SK-N-SH (cell line): ENCODE measurements at regions not wholly inside any gene's neighbourhood (a gene's known extent, or its start where the extent isn't known, plus 50 kb on each side); places are given as distances from the start of the nearest gene placed in this dataset.

Experiments
- CTCF ChIP-seq: fragments of 200-600 bp; sonication (generic); IDR thresholded peaks from 2 replicates; pipeline ENCODE4 v1.6.1; 2017; ENCODE audit warnings: antibody characterized with exemption, mild to moderate bottlenecking, moderate library complexity
- FOXJ3 ChIP-seq: sonication (generic); formaldehyde crosslinking; IDR thresholded peaks from 2 replicates; pipeline ENCODE4 v1.5.1; 2020; ENCODE audit warnings: mild to moderate bottlenecking, missing genetic modification reagents
- JUND ChIP-seq: IDR thresholded peaks from 2 replicates; pipeline ENCODE4 v1.4.0; 2012
- NFIC ChIP-seq: IDR thresholded peaks from 2 replicates; pipeline ENCODE4 v1.4.0; 2012; ENCODE audit warnings: borderline replicate concordance
- POLR2AphosphoS5 ChIP-seq: IDR thresholded peaks from 2 replicates; pipeline ENCODE4 v1.6.1; 2012; ENCODE audit warnings: low read depth, low read length
- RAD21 ChIP-seq: IDR thresholded peaks from 2 replicates; pipeline ENCODE4 v1.6.1; 2012; ENCODE audit warnings: mild to moderate bottlenecking, low read length
- RFX5 ChIP-seq: IDR thresholded peaks from 2 replicates; pipeline ENCODE4 v1.6.1; 2012; ENCODE audit warnings: mild to moderate bottlenecking, improper control_type of control experiment, low read length
- TAF1 ChIP-seq: IDR thresholded peaks from 2 replicates; pipeline ENCODE4 v1.6.1; 2012; ENCODE audit warnings: low read depth, mild to moderate bottlenecking, low read length, moderate library complexity, borderline replicate concordance
- TCF12 ChIP-seq: IDR thresholded peaks from 2 replicates; pipeline ENCODE4 v1.4.0; 2012
- TEAD4 ChIP-seq: IDR thresholded peaks from 2 replicates; pipeline ENCODE4 v1.4.0; 2012; ENCODE audit warnings: mild to moderate bottlenecking, borderline replicate concordance; ENCODE audit not compliant: insufficient read depth
- ZBTB33 ChIP-seq: IDR thresholded peaks from 2 replicates; pipeline ENCODE4 v1.4.0; 2012; ENCODE audit warnings: low read depth, borderline replicate concordance

- TF ChIP-seq JUND (no peak), RFX5 (no peak), POLR2AphosphoS5 (no peak), TCF12 (no peak), ZBTB33 (no peak), CTCF (no peak), NFIC (no peak), RAD21 (no peak), TEAD4 (no peak), FOXJ3 (no peak), TAF1 (no peak)
Measured at GRCh38 chr10:22071332-22071731, 67.8 kb upstream of the DNAJC1 start.
